Keratinocyte (primary cell): ENCODE measurements at regions not wholly inside any gene's neighbourhood (a gene's known extent, or its start where the extent isn't known, plus 50 kb on each side); places are given as distances from the start of the nearest gene placed in this dataset.

ENCODE experiments used
- CTCF ChIP-seq, 3 experiments: IDR thresholded peaks in 1 of 3; conservative IDR thresholded peaks in 1 of 3; optimal IDR thresholded peaks in 1 of 3; 2 replicates in 2 of 3; 3 replicates in 1 of 3; pipeline versions ENCODE3 to v1.5.1; 2011; ENCODE audit warnings: low read length in 3 of 3, mild to moderate bottlenecking in 3 of 3, moderate library complexity in 2 of 3, control low read depth in 1 of 3, inconsistent platforms in 1 of 3; ENCODE audit not compliant: insufficient read depth in 2 of 3; ENCODE audit errors: extremely low read depth in 1 of 3
- EZH2 ChIP-seq: IDR thresholded peaks from one replicate; pipeline ENCODE4 v1.6.1; 2012; ENCODE audit warnings: inconsistent platforms, mild to moderate bottlenecking, low read length, moderate library complexity

GRCh38 chr4:176618138-176618537, 174.6 kb downstream of the VEGFC start:
- no peak for TF ChIP-seq CTCF (optimal IDR thresholded peaks at IDR 0.05 in 1 of 3, IDR thresholded peaks at IDR 0.05 in 1 of 3, conservative IDR thresholded peaks at IDR 0.05 in 1 of 3; ENCODE audit: extremely low read depth in 1 of 3, insufficient read depth in 2 of 3, low read length in 3 of 3)
- no peak for TF ChIP-seq EZH2
